ENCODE measurements at regions not wholly inside any gene's neighbourhood (a gene's known extent, or its start where the extent isn't known, plus 50 kb on each side); places are given as distances from the start of the nearest gene placed in this dataset.

- TF ChIP-seq CTCF (IDR thresholded peaks at IDR 0.05), result no peak
- no peak for TF ChIP-seq ZFX (IDR thresholded peaks at IDR 0.05; ENCODE audit: borderline replicate concordance)
Observed at GRCh38 chrX:76918033-76918432, 490.5 kb downstream of the MAGEE1 start.

Measured in 22Rv1 (cell line).